ENCODE measurements at regions not wholly inside any gene's neighbourhood (a gene's known extent, or its start where the extent isn't known, plus 50 kb on each side); places are given as distances from the start of the nearest gene placed in this dataset.

DNA sequence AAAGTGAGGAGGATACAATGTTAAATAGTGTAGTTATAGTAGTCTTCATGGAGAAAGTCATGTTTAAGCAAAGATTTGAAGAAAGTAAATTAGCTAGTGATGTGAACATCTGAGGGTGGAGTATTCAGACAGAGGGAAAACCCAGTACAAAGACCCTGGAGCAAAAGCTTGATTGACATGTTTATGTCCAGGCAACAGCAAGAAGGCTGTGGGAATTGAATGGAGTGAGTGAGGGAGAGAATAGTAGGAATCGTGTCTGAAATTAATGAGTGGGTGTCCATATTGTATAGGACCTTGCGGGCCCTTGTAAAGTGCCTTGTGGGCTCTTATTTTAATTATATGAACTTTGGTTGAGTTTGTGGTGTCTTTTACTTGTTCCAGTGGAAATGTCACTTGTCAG is 424.1 kb upstream of the KIRREL3 start:
- TF ChIP-seq, protein P1, sequence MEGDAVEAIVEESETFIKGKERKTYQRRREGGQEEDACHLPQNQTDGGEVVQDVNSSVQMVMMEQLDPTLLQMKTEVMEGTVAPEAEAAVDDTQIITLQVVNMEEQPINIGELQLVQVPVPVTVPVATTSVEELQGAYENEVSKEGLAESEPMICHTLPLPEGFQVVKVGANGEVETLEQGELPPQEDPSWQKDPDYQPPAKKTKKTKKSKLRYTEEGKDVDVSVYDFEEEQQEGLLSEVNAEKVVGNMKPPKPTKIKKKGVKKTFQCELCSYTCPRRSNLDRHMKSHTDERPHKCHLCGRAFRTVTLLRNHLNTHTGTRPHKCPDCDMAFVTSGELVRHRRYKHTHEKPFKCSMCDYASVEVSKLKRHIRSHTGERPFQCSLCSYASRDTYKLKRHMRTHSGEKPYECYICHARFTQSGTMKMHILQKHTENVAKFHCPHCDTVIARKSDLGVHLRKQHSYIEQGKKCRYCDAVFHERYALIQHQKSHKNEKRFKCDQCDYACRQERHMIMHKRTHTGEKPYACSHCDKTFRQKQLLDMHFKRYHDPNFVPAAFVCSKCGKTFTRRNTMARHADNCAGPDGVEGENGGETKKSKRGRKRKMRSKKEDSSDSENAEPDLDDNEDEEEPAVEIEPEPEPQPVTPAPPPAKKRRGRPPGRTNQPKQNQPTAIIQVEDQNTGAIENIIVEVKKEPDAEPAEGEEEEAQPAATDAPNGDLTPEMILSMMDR (IDR thresholded peaks at IDR 0.05; ENCODE audit: low read depth, low read length): no peak
- TF ChIP-seq EZH2phosphoT487 (IDR thresholded peaks at IDR 0.05; ENCODE audit: low read depth): no peak

All from OCI-LY3 (cell line).